ENCODE measurements at regions not wholly inside any gene's neighbourhood (a gene's known extent, or its start where the extent isn't known, plus 50 kb on each side); places are given as distances from the start of the nearest gene placed in this dataset.

- TF ChIP-seq TSHZ1 (tag by site-specific recombination; IDR thresholded peaks at IDR 0.05; ENCODE audit: borderline replicate concordance) = no peak
Measured at GRCh38 chr10:32120147-32120546, 63.9 kb upstream of the KIF5B start (continued).

GRCh38 chr10:32114508-32114907, 58.3 kb upstream of the KIF5B start:
- Histone ChIP-seq H3K9me3 (ENCODE audit: control insufficient read depth, insufficient read depth, low read depth, low read length) (no peaks in the 10 kb centered on the region), H3K27ac (ENCODE audit: extremely low read depth, low read depth, low read length) (no peak overlapping the region), H3K4me3 (ENCODE audit: low read depth, low read length) (no peak overlapping the region), H3K36me3 (ENCODE audit: control insufficient read depth in 2 of 2, insufficient read depth in 1 of 2, low read length in 2 of 2) (no peaks in the 10 kb centered on the region), H3K4me1 (ENCODE audit: control insufficient read depth, insufficient read depth, low read length) (no peaks in the 10 kb centered on the region)
- CTCF ChIA-PET = no interaction called here
- TF ChIP-seq ZNF423 (tag by site-specific recombination; IDR thresholded peaks at IDR 0.05) (no peak), KLF1 (tag by site-specific recombination; IDR thresholded peaks at IDR 0.05) (no peak), ZNF658 (tag by site-specific recombination; IDR thresholded peaks at IDR 0.05) (no peak), ZNF146 (tag by site-specific recombination; IDR thresholded peaks at IDR 0.05) (no peak), ZNF704 (tag by site-specific recombination; IDR thresholded peaks at IDR 0.05) (no peak), ZBTB49 (tag by site-specific recombination; IDR thresholded peaks at IDR 0.05; ENCODE audit: low read depth) (no peak), ZNF449 (tag by site-specific recombination; IDR thresholded peaks at IDR 0.05) (no peak), OVOL3 (tag by site-specific recombination; IDR thresholded peaks at IDR 0.05) (no peak), ZNF302 (tag by site-specific recombination; IDR thresholded peaks at IDR 0.05; ENCODE audit: low read depth) (no peak)
- POLR2A ChIA-PET = no interaction called here

- Histone ChIP-seq H3K9me3 (ENCODE audit: control insufficient read depth, insufficient read depth, low read depth, low read length) (no peaks in the 10 kb centered on the region), H3K27ac (ENCODE audit: extremely low read depth, low read depth, low read length) (no peak overlapping the region), H3K4me3 (ENCODE audit: low read depth, low read length) (no peak overlapping the region), H3K36me3 (ENCODE audit: control insufficient read depth in 2 of 2, insufficient read depth in 1 of 2, low read length in 2 of 2) (no peaks in the 10 kb centered on the region), H3K4me1 (ENCODE audit: control insufficient read depth, insufficient read depth, low read length) (no peaks in the 10 kb centered on the region)
- ChIA-PET POLR2A (no interaction called here), CTCF (interaction anchor here (0.6 kb wide), 1 partner anchor 18 kb away, joined by 3 read pairs; no protein-coding TSS in a partner anchor)
- TF ChIP-seq ZNF664 (tag by site-specific recombination; IDR thresholded peaks at IDR 0.05) (no peak), HOXA7 (CRISPR knock-in tag; IDR thresholded peaks at IDR 0.05; ENCODE audit: borderline replicate concordance) (no peak), ZNF704 (tag by site-specific recombination; IDR thresholded peaks at IDR 0.05) (no peak), ZNF521 (tag by site-specific recombination; IDR thresholded peaks at IDR 0.05) (no peak), OVOL3 (tag by site-specific recombination; IDR thresholded peaks at IDR 0.05) (no peak), PRDM6 (tag by site-specific recombination; IDR thresholded peaks at IDR 0.05) (no peak), ZNF544 (tag by site-specific recombination; IDR thresholded peaks at IDR 0.05) (no peak), ZNF18 (tag by site-specific recombination; IDR thresholded peaks at IDR 0.05) (no peak), ZNF335 (tag by site-specific recombination; conservative IDR thresholded peaks at IDR 0.05) (no peak), ZNF488 (tag by site-specific recombination; IDR thresholded peaks at IDR 0.05) (no peak), OSR2 (tag by site-specific recombination; IDR thresholded peaks at IDR 0.05) (no peak)
Measured at GRCh38 chr10:32112055-32112454, 55.8 kb upstream of the KIF5B start.
